ENCODE measurements at regions not wholly inside any gene's neighbourhood (a gene's known extent, or its start where the extent isn't known, plus 50 kb on each side); places are given as distances from the start of the nearest gene placed in this dataset.

DNA sequence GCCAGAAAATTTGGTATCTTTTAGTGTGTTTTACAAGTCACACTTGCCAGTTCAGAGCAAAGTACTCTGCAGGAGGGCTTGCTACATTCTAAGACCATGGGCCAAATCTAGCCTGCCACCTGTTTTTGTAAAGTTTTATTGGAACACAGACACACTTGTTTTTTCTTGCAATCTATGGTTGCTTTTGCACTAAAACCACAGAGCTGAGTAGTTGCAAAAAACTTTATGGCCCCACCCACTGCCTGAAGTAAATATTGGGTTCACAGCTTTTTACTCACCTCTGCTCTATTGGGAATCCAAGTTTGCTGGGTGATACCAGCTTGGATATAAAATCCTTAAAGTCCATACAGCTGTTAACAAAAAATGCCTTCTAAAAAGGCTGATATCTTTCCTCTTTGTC is 109.0 kb downstream of the ZFP64 start:
- H3K79me2 ChIP-seq (ENCODE audit: insufficient read depth, low read length): no peaks in the 10 kb centered on the region
- H3K27me3 ChIP-seq (ENCODE audit: insufficient read depth, low read length): no peaks in the 10 kb centered on the region
- peaks cover 10% of the 10 kb centered on the region for H3K9me3 ChIP-seq (ENCODE audit: low read length)
- H3K4me2 ChIP-seq (ENCODE audit: low read length): no peak overlapping the region
- no peaks in the 10 kb centered on the region for H3K9me2 ChIP-seq (ENCODE audit: low read depth, low read length)
- no peak overlapping the region for H3K9ac ChIP-seq (ENCODE audit: low read length)
- H4K20me1 ChIP-seq (ENCODE audit: insufficient read depth, low read length): no peaks in the 10 kb centered on the region
- H3F3A ChIP-seq (ENCODE audit: insufficient read depth, low read length): no peaks in the 10 kb centered on the region
- H3K36me3 ChIP-seq (ENCODE audit: insufficient read depth, low read length): no peaks in the 10 kb centered on the region; the same call in 1 of the 2 replicates
- TF ChIP-seq EZH2 (IDR thresholded peaks at IDR 0.05; ENCODE audit: borderline replicate concordance, low read length): no peak
- TF ChIP-seq, protein P1, sequence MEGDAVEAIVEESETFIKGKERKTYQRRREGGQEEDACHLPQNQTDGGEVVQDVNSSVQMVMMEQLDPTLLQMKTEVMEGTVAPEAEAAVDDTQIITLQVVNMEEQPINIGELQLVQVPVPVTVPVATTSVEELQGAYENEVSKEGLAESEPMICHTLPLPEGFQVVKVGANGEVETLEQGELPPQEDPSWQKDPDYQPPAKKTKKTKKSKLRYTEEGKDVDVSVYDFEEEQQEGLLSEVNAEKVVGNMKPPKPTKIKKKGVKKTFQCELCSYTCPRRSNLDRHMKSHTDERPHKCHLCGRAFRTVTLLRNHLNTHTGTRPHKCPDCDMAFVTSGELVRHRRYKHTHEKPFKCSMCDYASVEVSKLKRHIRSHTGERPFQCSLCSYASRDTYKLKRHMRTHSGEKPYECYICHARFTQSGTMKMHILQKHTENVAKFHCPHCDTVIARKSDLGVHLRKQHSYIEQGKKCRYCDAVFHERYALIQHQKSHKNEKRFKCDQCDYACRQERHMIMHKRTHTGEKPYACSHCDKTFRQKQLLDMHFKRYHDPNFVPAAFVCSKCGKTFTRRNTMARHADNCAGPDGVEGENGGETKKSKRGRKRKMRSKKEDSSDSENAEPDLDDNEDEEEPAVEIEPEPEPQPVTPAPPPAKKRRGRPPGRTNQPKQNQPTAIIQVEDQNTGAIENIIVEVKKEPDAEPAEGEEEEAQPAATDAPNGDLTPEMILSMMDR (IDR thresholded peaks at IDR 0.05; ENCODE audit: low read length): no peak
- no peak overlapping the region for H3K27ac ChIP-seq (ENCODE audit: low read depth, low read length, poor library complexity, severe bottlenecking)
- no peak overlapping the region for H3K4me3 ChIP-seq (ENCODE audit: low read depth, low read length, poor library complexity, severe bottlenecking)
- no peak overlapping the region for H2AFZ ChIP-seq (ENCODE audit: low read length)
- H3K4me1 ChIP-seq (ENCODE audit: insufficient read depth, low read length, severe bottlenecking): no peaks in the 10 kb centered on the region

DNA sequence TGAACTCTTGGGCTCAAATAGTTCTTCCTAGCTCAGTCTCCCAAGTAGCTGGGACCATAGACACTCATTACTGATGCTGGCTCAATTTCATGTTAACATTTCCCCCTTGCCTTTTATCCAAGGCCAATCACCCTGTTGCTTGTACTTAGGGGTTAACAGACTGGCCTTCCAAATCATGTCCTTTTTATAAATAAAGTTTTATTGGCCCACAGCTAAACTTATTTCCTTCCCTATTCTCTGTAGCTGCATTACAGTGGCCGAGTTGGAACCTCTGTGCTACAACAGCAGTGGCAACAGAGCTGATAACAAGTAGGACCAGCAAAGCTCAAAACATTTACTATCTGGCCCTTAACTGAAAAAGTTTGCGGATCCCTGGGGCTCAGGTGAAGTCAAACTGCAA is 109.8 kb downstream of the ZFP64 start:
- TF ChIP-seq, protein P1 (IDR thresholded peaks at IDR 0.05; ENCODE audit: low read length): no peak
- TF ChIP-seq EZH2 (IDR thresholded peaks at IDR 0.05; ENCODE audit: borderline replicate concordance, low read length): no peak
- no peaks in the 10 kb centered on the region for H3K27me3 ChIP-seq (ENCODE audit: insufficient read depth, low read length)
- no peak overlapping the region for H2AFZ ChIP-seq (ENCODE audit: low read length)

DNA sequence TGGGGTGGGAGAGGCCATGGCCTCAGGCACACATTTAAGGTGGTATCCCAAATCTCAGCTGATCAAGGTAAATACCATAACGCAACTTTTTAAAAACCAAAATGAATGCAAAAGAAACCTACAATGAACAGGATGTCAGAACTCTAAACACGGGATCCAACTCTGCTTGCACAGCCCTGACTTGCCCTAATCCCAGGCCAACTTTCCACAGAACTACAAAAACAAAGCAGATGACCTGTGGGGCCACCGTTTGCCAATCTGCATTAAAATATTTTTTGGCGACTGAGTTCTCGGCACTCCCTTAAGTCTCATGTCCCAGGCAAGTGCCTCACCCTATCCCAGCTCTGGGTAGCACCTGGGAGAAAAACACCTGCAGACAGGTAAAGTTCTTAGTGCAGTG is 110.5 kb downstream of the ZFP64 start:
- no peak overlapping the region for H3K4me3 ChIP-seq (ENCODE audit: low read depth, low read length, poor library complexity, severe bottlenecking)
- no peaks in the 10 kb centered on the region for H3K4me1 ChIP-seq (ENCODE audit: insufficient read depth, low read length, severe bottlenecking)
- no peak overlapping the region for H3K4me2 ChIP-seq (ENCODE audit: low read length)
- H3K9ac ChIP-seq (ENCODE audit: low read length): no peak overlapping the region
- H4K20me1 ChIP-seq (ENCODE audit: insufficient read depth, low read length): no peaks in the 10 kb centered on the region
- H2AFZ ChIP-seq (ENCODE audit: low read length): no peak overlapping the region
- H3F3A ChIP-seq (ENCODE audit: insufficient read depth, low read length): no peaks in the 10 kb centered on the region
- H3K9me2 ChIP-seq (ENCODE audit: low read depth, low read length): no peaks in the 10 kb centered on the region
- H3K79me2 ChIP-seq (ENCODE audit: insufficient read depth, low read length): no peaks in the 10 kb centered on the region
- H3K36me3 ChIP-seq (ENCODE audit: insufficient read depth, low read length): no peaks in the 10 kb centered on the region
- no peak for TF ChIP-seq EZH2 (IDR thresholded peaks at IDR 0.05; ENCODE audit: borderline replicate concordance, low read length)
- TF ChIP-seq, protein P1 (IDR thresholded peaks at IDR 0.05; ENCODE audit: low read length): no peak
- H3K27me3 ChIP-seq (ENCODE audit: insufficient read depth, low read length): no peaks in the 10 kb centered on the region
- no peak overlapping the region for H3K27ac ChIP-seq (ENCODE audit: low read depth, low read length, poor library complexity, severe bottlenecking)
- H3K9me3 ChIP-seq (ENCODE audit: low read length): no peaks in the 10 kb centered on the region

More for the DNA sequence above, 109.8 kb downstream of the ZFP64 start:
- H3K27ac ChIP-seq (ENCODE audit: low read depth, low read length, poor library complexity, severe bottlenecking): no peak overlapping the region
- no peaks in the 10 kb centered on the region for H3K4me1 ChIP-seq (ENCODE audit: insufficient read depth, low read length, severe bottlenecking)
- H3K79me2 ChIP-seq (ENCODE audit: insufficient read depth, low read length): no peaks in the 10 kb centered on the region
- H3K4me3 ChIP-seq (ENCODE audit: low read depth, low read length, poor library complexity, severe bottlenecking): no peak overlapping the region
- H3K9ac ChIP-seq (ENCODE audit: low read length): no peak overlapping the region
- H3F3A ChIP-seq (ENCODE audit: insufficient read depth, low read length): no peaks in the 10 kb centered on the region
- no peak overlapping the region for H3K4me2 ChIP-seq (ENCODE audit: low read length)
- H4K20me1 ChIP-seq (ENCODE audit: insufficient read depth, low read length): no peaks in the 10 kb centered on the region
- H3K36me3 ChIP-seq (ENCODE audit: insufficient read depth, low read length): no peaks in the 10 kb centered on the region
- H3K9me2 ChIP-seq (ENCODE audit: low read depth, low read length): no peaks in the 10 kb centered on the region
- H3K9me3 ChIP-seq (ENCODE audit: low read length): peaks cover 2% of the 10 kb centered on the region

Measured in OCI-LY1 (cell line).